GM21723 (cell line): ENCODE measurements at regions not wholly inside any gene's neighbourhood (a gene's known extent, or its start where the extent isn't known, plus 50 kb on each side); places are given as distances from the start of the nearest gene placed in this dataset.

Source experiments
- ATAC-seq: cut with Tn5 transposase; IDR thresholded peaks from one replicate; pipeline ENCODE4 v1.9.1; 2021; ENCODE audit warnings: mild to moderate bottlenecking, moderate library complexity; ENCODE audit not compliant: unreplicated experiment

DNA sequence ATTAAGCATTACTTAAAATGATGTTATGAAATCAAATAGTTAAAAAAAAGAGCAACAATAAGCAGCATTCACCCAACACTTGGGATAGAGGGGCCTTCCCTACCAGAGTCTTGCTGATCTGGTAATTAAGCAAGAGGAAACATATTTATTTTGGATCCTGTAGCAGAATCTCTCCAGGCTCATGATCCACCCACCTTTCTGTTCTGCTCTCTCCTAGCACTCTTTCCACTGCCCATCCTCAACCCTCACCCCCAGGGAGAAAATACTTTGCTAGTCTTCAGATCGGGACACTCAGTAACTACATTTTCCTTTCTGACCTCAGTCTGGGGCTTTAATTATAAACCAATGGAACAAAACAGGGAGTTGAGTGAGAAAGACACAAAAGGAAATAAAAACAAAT, 1541.9 kb downstream of the AACS start:
- ATAC-seq = no peak

DNA sequence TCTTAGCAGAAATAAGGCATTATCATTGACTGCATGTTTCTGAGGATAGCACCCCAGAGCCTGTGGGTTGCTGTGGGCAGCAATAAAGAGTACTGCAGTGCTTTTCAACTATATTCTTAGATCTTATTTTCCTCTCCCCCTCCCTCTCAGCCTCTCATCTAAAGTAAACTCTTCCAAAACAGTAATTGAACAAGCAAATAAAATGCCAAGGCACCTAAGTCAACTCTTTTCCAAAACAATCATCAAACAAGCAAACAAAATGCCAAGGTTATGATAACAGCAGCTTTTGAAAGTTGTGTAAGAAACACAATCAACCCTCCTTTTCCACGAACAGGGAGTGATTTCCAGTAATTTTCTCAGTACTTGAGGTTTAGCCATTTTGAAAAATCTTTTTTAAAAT, 1542.6 kb downstream of the AACS start:
- ATAC-seq = no peak

DNA sequence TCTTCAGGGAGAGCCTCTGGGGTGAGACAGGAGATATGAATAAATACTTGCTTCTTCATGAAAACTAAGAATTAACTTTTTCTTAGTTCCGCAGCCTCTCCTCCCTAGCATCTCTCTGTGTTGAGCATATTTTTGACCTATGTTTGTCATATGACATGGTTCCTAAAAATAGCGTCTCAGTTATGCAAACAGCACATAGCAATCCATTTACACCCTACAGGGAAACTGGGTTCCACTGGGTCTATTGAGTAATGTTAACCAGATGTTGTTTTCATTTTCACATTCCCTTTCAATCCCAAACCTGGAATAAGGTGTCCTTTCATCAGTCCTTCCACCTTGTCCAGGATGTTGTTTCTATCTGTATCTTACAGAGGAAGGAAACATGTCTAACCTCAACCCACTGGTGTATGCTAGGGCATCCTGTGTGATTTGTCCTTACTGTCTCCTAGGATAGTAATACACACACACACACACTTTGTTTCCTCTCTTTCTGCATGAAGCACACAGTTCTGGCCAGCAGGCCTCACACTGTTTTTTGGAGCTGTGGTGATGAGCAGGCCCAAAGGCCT, 1543.5 kb downstream of the AACS start:
- ATAC-seq = no peak

DNA sequence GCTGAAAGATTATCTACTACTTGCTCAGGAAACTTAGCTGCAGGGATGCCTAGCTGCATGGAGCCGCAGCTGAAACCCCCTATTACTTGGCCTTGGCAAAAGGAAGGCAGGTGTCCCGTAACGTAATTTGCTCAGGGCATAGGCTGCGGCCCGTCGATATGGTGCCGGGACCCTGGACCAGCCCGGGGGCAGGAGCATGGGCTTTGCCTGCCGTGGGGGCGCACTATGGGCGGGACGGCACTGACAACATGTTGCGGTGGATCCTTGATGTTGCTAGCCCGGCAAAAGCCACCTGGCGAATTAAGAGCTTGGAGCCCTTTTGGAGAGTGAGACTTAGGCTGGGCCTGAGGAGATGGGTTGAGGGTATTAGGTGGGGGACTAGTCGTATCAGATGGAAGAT, 1551.2 kb downstream of the AACS start:
- ATAC-seq = no peak

DNA sequence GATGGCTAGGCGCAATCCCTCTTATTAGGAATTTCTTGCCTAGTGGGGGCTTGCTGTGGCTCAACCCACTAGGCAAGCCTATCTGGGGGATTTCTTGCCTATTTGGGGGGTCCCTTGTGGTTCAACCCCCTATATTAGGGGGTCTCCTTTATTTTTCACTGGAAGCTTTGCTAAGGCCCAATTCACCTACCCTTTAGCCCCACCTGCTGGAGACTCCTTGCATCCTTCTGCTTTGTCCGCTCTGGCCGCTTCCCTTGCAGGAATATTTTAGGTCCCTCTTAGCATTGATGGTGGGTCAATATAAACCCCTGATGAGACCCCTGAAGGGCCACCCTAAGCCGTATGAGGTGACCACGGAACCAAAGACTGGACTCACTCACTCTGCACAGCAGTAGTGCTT, 1552.1 kb downstream of the AACS start:
- no peak for ATAC-seq

DNA sequence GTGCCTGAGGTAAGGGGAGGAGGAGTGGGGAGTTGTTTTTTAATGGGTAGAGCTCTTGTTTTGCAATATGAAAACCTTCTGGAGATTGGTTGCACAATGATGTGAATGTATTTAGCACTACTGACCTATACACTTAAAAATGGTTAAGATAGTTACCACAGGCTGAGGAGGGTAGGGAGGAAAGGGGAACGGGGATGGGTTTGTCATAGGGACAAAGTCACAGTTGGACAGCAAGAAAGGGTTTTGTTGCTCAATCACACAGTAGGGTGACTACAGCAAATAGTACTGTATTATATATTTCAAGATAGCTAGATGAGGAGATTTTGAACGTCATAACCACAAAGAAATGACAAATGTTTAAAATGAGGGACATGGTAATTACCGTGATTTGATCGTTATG, 1562.4 kb downstream of the AACS start:
- no peak for ATAC-seq

DNA sequence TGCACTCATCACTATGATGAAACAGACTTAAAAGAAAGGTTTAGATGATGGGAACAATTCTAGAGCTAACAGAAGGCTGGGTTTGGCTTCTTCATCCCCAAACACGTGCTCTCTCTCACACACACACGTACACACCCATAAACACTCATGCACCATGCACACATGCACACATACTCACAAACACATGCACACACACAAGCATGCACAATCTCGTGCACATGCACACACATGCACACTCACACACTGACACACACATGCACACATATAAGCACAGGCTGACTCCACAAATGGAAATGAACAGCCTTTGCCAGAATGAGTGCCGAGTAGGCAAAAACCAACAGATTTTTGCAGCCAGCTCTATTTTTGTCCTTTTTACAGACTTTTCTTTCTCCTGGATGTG, 1571.6 kb downstream of the AACS start:
- ATAC-seq = no peak

DNA sequence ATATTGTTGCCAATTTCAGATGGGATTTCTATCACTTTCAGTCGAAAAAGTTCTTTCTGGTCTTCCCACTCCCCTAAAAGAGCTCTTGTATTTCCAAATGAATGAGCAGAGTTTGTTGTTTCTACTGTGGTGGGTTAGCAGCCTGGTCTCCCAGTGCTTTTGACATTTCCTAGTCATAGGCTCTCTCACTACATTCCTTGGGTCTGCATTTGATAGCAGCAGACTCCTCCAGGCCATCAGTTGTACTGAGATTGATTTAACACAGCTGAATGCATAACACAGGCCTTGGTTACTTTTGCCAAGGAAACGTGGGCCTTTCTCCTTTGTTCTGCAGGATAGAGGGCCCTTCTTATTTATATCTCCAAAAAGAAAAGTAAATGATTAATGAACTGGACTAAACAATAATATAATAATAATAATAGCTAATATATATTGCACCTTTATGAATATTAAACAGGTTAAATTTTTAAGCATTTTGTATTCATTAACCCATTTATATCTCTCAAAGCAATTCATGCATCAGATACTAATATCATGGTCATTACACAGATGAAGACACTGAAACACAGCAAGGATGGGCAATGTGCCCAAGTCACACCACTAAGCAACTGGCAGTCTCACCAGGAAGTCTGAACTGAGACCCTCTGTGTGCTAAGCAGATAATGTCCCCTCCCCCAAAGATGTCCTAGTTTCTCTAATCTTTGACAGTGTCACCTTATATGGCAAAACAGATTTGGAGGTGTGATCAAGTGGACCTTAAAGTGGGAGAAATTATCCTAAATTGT, 1579.2 kb downstream of the AACS start:
- no peak for ATAC-seq

DNA sequence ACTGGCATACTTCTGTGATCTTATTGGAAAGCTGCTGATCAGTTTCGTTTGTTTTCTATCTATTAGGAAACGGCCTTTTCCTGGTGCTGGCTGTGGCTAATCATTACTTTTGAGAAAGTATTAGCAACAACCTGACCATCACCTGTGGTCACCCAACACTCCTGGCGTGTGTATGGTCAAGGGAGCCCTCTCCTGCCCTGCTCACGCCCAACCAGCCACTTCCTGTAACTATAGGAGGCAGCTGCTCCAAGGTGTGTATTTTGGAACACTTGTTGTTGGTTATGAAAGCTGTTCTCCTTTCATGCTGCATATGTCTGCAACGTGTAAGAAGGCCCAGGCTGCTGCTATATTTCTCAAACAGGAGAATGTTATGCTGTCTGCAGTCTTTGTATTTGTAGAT, 1582.8 kb downstream of the AACS start:
- no peak for ATAC-seq

DNA sequence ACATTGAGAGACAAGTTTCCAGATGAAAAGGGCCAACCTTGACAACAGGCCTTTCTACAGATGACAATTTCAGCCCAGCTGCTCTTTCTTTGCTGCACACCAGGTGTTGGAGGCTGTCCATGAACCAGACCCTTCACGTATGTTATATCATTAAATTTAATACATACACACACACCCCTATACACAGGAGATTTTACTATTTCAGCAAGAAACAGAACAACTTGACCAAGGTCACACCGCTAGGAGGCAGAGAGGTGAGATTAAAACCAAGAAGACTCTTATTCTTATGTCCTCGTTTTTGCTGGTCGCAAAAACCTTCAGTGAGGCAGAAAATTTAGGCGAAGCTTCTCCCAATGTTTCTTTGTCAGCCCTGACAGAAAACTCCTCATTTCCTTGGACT, 1585.9 kb downstream of the AACS start:
- no peak for ATAC-seq

DNA sequence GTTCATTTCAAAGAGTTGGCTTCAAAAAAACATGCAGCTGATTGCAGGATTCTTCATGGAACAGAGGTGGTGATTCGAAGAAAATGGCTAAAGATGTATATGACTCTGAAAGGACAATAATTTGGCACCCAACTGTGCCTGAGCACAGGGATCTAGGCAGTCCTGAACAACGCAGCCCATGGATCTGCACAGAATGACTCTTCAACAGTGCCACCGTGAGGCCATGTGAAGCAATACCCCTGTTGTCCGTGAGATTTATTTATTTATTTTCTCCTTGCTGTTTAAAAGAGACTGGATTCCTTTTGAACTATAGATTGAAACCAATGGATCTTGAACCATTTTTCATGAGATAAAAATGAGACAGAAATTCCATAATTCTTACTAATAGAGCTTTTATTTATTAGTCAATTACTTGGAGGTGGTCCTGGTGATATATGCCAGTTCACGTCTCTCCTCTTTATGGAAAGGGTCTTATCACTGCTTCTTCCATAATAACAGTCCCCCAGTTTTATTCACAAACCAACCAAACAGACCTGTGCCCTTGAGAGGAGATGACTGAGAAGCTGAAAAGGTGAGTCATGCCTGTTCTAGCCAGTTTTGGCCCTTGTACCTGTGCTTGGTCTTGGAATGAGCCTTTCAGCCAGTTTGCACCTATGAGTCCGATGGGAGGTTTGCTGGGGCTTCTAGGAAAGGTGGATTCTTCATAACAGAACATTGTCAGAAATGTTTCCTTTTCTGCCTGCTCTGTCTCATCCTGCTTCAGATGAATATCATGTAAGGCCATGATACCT, 1598.3 kb downstream of the AACS start:
- no peak for ATAC-seq

DNA sequence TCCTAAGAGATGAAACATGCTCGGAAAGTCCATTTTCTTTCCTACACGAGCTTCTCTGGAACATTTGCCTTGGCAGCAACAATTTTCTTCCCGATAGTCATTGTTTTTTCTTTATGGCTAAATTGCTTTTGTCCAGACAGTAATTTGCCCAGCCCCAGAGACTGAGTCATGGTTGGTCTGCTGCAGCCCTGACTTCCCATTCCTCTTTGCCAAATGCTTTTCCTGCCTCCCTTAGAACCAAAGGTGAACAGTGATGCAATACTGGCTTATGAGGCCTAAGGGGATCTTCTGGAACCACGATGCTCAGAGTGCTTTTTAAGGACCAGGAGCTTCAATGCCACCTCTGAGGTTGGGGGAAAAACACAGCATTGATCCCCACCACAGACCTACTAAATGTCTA, 1599.6 kb upstream of the TMEM132C start:
- no peak for ATAC-seq

DNA sequence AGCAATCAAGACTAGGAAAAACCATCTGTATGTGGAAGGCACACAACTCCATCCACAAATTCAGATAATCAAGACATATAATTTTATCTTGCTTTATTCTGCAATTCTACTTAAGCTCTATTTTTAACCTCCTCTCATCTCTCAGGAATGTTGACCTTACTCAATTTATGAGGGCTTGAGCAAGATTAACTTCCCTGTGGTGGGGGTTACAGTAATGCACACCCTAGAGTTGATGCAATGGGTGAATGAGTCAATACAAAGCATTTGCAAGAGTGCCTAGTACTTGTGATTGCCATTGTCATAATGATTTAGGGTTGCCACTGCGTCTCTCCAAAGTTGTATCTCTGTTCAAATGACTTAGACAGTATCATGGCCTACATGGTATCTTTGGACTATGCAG, 1598.4 kb upstream of the TMEM132C start:
- ATAC-seq = no peak

DNA sequence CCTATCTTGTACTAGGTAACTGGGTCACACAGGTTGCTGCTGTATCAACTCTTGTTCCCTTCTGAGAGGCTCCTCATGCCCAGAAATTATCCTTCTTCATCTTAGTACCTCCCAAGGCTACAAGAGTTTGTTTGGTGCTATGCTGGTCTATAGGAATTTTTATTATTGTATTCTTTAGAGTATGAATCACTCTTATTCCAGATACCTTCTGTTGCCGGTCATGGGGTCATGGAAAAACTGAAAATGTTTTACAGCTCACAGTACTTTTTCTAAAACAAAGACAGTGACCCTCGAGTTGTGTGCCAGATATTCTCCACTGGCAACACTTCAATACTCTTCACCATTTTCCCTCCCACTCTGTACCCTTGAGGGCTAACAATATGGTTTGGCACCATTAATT, 1598.0 kb upstream of the TMEM132C start:
- ATAC-seq = no peak

DNA sequence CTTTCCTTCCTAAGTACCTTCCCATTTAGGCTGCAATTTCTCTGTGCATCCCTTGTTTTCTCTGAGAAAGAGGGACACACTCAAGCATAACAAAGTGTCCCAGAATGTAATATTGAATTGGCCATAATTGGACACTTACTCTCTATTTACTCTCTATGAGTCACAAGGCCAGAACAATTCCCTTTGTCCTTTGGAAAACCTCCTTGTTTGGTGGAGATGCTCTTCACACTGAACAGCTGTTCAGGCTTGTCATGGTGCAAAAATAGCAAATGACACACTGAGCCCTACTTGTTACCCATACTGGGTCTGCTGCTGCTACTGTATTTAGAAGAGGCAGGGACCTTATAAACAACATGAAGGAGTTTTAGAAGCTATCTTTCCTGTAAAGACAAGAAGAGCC, 1590.5 kb upstream of the TMEM132C start:
- no peak for ATAC-seq

DNA sequence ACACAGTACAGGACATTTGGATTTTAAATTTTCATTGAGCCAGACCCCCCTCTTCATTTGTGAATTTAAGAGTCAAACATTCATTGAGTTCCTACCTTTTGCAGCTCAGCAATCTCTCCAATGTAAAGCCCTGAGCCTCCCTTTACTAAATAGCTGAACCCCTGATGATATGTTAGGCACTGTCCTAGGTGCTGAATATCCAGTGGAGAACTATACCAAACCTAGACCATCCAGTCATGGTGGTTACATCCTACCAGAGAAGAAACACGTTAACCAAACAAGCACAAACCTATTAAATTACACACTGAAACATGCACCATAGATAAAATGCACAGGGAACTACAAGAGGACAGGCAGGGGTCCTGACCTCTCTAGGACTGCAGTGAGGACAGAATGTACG, 1585.3 kb upstream of the TMEM132C start:
- ATAC-seq = no peak

DNA sequence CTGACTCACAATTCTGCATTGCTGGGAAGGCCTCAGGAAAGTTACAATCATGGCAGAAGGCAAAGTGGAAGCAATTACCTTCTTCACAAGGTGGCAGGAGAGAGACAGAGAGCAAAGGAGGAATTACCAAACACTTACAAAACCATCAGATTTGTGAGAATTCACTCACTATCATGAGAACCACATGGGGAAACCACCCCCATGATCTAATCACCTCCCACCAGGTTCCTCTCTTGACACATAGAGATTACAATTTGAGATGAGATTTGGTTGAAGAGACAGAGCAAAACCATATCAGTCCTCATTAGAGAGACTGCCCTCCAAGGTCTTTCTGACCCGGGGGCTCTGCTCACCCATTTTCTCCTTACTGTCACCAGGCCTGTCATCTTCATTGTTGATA, 1582.3 kb upstream of the TMEM132C start:
- ATAC-seq = no peak

DNA sequence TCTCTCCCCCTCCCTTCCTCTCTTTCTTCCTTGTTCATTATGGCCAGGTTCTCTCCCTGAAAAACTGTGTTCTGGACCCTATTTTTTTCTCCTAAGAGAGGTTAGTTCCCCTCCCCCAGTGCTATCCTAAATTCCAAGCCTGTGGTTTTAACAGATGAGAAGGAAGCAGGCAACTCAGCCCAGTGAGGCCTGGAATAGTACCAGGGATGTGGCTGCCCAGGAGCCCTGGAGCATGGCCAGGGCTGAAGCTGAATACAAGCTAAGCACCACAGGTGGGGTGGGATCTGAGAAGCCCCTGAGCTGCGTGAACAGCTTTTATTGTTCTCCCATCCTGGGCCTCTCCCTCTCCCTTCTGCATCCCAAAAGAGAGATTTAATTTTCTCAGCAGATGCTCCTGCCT, 1581.3 kb upstream of the TMEM132C start:
- ATAC-seq = no peak

DNA sequence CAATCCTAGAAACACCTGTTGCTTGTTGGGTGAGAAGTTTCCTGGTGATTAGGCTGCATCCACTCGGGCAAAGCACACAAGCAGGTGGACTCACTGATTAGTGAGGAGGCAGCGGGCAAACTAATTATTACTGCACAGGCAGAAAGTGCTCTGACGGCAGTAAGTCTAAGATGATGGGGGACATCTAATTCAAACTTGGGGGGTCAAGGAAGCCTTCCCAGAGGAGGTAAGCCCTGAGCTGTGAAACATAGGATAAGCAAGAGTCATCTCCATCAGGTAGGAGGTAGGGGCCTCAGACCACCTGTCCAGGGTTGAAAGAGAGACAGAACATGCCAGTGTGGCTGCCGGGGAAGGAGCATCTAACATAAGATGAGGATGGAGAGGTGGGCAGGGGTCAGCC, 1578.4 kb upstream of the TMEM132C start:
- ATAC-seq = no peak

DNA sequence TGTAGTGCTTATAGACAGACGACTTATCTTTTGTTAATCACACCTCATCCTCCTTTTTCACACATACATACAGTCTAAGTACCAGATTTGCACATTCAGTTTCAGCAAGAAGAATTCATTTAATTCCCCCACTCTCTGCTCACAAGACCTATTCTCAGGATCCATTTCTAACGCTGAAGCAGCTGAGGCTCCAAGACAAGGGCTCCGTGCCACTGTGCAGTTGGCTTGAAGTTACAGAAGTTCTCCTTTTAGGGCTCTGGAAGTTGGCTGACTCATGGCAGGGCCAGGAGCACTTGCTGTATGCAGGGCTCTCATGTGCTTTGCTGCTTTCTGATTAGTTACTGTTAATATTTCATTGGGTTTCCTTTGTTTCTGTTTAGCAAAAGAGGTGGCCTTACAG, 1566.9 kb upstream of the TMEM132C start:
- no peak for ATAC-seq

DNA sequence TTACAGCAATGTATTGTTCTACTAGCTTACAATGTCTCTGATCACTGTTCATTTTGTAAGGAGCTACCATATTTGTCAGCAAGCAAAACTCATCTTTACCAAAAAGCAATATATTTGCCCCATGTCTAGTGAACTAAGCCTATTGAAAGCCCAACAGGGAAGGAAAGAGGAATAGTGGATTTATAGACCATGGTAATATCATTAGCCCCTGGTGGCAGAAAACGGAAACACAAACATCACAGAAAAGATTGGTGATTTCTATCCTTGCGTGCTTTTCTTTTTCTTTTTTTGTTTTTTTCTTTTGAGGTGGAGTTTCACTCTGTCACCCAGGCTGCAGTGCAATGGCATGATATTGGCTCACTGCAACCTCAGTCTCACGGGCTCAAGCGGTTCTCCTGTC, 1562.4 kb upstream of the TMEM132C start:
- ATAC-seq = no peak

DNA sequence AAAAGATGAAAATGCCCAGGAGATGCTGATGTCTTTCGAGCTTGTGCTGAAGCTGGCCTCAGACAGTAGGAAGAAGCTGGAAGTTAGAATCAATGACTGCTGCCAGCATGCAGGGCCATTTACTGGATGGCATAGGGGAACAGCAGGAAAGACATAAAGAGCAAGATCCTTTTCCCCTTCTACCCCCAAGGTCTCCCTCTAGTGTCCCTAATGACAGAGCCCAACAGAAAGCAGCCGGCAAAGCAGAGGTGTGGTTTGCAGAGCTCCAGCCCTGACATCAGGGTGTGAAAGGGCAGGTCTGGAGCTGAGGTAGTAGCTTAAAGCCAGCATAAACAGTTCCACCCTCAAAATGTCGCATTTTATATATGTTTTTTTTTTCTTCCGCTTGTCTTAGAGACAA, 1560.7 kb upstream of the TMEM132C start:
- no peak for ATAC-seq
